BE2C (cell line): ENCODE measurements at regions not wholly inside any gene's neighbourhood (a gene's known extent, or its start where the extent isn't known, plus 50 kb on each side); places are given as distances from the start of the nearest gene placed in this dataset.
A peak's percentile ranks its signal among the peaks of the same experiment; 100 is the strongest.

ENCODE experiments used
- DNase-seq: peaks from one replicate; pipeline ENCODE4 v3.0.0-alpha.2; 2020
- H3K27me3 ChIP-seq: fragments of 250-450 bp; sonication (Bioruptor Pico); 2 replicates; pipeline ENCODE4 v1.5.1; 2020; ENCODE audit warnings: mild to moderate bottlenecking
- H3K36me3 ChIP-seq: fragments of 250-450 bp; sonication (Bioruptor Pico); 2 replicates; pipeline ENCODE4 v1.5.1; 2020; ENCODE audit warnings: mild to moderate bottlenecking
- H3K4me1 ChIP-seq: fragments of 250-450 bp; sonication (Bioruptor Pico); 2 replicates; pipeline ENCODE4 v1.5.1; 2020
- H3K4me3 ChIP-seq: 2 replicates; pipeline ENCODE4 v1.5.1; 2011; ENCODE audit warnings: low read depth, low read length
- H3K9me3 ChIP-seq: fragments of 250-450 bp; sonication (Bioruptor Pico); 2 replicates; pipeline ENCODE4 v1.5.1; 2020
- CTCF ChIP-seq: IDR thresholded peaks from 2 replicates; pipeline ENCODE4 v1.5.1; 2012; ENCODE audit warnings: mild to moderate bottlenecking, low read depth, low read length

DNA sequence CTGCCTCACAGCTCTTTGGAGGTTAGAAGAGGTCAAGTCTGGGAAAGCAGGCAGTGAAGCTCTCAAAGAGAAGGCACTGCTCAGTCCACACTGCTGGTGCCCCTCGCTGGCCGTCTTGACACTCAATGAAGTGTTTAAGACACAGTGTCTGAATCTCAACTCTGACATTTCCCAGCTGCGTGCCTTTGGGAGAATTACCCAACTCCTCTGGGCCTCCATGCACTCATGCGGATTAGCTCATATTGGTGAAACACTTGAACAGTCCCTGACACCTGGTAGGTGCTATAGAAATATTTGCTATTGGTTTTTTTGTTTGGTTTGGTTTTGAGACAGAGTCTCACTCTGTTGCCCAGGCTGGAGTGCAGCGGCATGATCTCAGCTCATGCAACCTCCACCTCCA, 281.0 kb downstream of the SRBD1 start:
- Histone ChIP-seq H3K36me3 (no peaks in the 10 kb centered on the region), H3K27me3 (no peaks in the 10 kb centered on the region), H3K9me3 (no peaks in the 10 kb centered on the region), H3K4me3 (no peak overlapping the region), H3K4me1 (peaks cover 9% of the 10 kb centered on the region)
- no peak for TF ChIP-seq CTCF
- no peak for DNase-seq

DNA sequence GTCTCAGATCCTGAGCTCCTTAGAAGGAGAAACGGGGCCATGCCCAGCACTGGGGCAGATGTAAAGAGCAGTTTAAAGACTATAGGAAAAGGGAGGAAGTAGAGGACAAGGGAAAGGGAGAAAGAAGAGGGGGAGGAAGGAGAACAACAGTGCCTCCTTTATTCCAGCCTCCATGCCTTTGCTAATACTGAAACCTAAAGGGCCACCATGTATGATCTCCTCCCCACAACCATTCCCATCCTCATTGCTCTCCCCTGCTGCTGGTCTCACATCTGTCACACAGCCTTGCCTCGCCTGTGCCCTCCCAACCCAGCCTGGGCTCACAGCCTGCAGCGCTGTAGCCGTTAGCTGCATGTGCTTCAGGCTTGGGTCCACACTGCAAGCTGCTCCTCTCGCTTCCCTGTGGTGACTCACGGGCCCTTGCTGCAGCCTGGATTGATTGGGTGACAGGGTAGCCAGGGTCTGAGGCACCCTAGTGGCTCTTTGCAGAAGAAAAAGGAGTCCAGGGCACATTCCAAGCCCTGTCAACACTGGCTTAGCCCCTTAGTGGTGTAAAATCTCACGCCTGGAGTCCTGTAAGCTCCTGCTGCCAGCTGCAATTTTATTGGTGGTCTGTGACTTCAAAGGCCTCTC, 281.9 kb downstream of the SRBD1 start:
- Histone ChIP-seq H3K9me3 (no peaks in the 10 kb centered on the region), H3K27me3 (no peaks in the 10 kb centered on the region), H3K36me3 (no peaks in the 10 kb centered on the region), H3K4me1 (peaks cover 9% of the 10 kb centered on the region), H3K4me3 (no peak overlapping the region)
- no peak; the same call in 1 of the 2 replicates for TF ChIP-seq CTCF
- peak; percentile 67 for DNase-seq

DNA sequence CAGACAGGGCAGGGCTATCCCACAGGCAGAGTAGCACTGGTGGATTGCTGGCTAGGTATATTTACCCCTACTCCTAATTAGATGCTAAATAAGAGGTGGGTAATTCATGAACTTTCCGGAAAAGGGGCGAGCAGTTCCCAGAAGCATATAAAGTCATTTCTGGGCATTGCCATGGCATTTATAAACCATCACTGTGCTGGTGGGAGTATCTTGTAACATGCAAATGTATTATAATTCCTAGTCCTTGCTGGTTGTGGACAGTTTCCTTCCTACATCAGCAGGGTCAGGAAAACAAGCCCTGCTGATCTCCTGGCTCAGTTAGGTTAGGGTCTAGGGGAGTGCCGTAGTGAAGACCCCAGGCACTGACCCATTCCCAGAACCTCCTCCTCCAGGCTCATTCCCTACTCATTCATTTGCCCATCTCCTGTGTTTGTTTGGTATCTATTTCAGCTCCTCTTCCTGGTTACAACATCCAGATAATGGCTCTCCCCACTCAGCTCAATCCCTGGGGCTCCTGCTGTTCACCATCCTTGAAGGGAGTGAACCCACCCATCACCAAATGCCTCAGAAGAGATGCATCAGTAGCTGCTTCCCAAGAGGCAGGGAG, 282.7 kb downstream of the SRBD1 start:
- DNase-seq = no peak
- H3K9me3 ChIP-seq = no peaks in the 10 kb centered on the region
- no peak for TF ChIP-seq CTCF
- H3K4me3 ChIP-seq = no peak overlapping the region
- H3K27me3 ChIP-seq = no peaks in the 10 kb centered on the region
- peaks cover 9% of the 10 kb centered on the region for H3K4me1 ChIP-seq
- H3K36me3 ChIP-seq = no peaks in the 10 kb centered on the region

DNA sequence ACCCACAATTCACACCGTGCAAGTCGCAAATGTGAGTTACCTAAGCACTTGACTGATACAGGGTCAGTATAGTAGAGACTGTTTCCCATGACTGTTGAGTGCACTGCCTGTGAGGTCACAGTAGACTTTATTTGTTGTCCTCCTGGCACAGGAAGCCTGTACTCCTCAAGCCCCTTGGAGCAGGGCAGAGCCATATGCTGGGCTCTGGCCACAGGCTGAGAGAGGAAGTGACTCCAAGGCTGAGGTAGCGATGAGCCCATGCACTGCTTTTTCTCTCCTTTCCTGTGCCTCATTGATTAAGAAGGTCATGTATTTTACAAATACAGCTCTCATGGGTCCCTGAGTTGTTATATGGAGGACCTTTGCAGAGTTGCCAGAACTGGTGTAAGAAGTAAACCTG, 287.7 kb downstream of the SRBD1 start:
- H3K9me3 ChIP-seq = no peaks in the 10 kb centered on the region
- H3K27me3 ChIP-seq = no peaks in the 10 kb centered on the region
- H3K4me3 ChIP-seq = no peak overlapping the region
- H3K4me1 ChIP-seq = no peaks in the 10 kb centered on the region
- no peaks in the 10 kb centered on the region for H3K36me3 ChIP-seq
- no peak for TF ChIP-seq CTCF
- DNase-seq = no peak

GRCh38 chr2:45320956-45321355, 290.1 kb downstream of the SRBD1 start:
- no peaks in the 10 kb centered on the region for H3K27me3 ChIP-seq
- TF ChIP-seq CTCF = no peak
- H3K4me1 ChIP-seq = no peaks in the 10 kb centered on the region
- H3K9me3 ChIP-seq = no peaks in the 10 kb centered on the region
- no peak overlapping the region for H3K4me3 ChIP-seq
- no peak for DNase-seq
- no peaks in the 10 kb centered on the region for H3K36me3 ChIP-seq

GRCh38 chr2:45319683-45320455, 291.2 kb downstream of the SRBD1 start:
- DNase-seq = no peak
- Histone ChIP-seq H3K36me3 (no peaks in the 10 kb centered on the region), H3K4me3 (no peak overlapping the region), H3K27me3 (no peaks in the 10 kb centered on the region), H3K9me3 (no peaks in the 10 kb centered on the region), H3K4me1 (no peaks in the 10 kb centered on the region)
- TF ChIP-seq CTCF = no peak
